ENCODE measurements at regions not wholly inside any gene's neighbourhood (a gene's known extent, or its start where the extent isn't known, plus 50 kb on each side); places are given as distances from the start of the nearest gene placed in this dataset.

- TF ChIP-seq CTCF (IDR thresholded peaks at IDR 0.05) = no peak
- no peak for TF ChIP-seq EP300 (IDR thresholded peaks at IDR 0.05)
- TF ChIP-seq POLR2A (IDR thresholded peaks at IDR 0.05) = no peak
These were observed 67.6 kb upstream of the RASEF start for GRCh38 chr9:83130541-83130940.
